IMR-90 (cell line): ENCODE measurements at regions not wholly inside any gene's neighbourhood (a gene's known extent, or its start where the extent isn't known, plus 50 kb on each side); places are given as distances from the start of the nearest gene placed in this dataset.

ENCODE experiments used
- ATAC-seq: fragments of 200-7000 bp; cut with Tn5 transposase; 2 replicates; pipeline ENCODE4 v1.9.1; 2020; ENCODE audit warnings: low read depth, mild to moderate bottlenecking, moderate library complexity
- BruUV-seq: library from RNA; stranded (reverse); fragments of 400-500 nt; replicated peaks from 2 replicates; lab custom pipeline; 2021; lab: Mats Ljungman, UMichigan
- CTCF ChIA-PET: fragments of 300-600 bp; formaldehyde crosslinking; extraction: SDS; loops from one replicate; lab custom pipeline; 2021; ENCODE audit warnings: antibody characterized with exemption; lab: Yijun Ruan, JAX
- POLR2A ChIA-PET: fragments of 300-600 bp; sonication (Branson Sonifier 250); formaldehyde crosslinking; loops from one replicate; lab custom pipeline; 2022; ENCODE audit warnings: antibody characterized with exemption; ENCODE audit not compliant: unreplicated experiment; lab: Charles Lee
- DNase-seq: peaks from one replicate; pipeline ENCODE4 v3.0.0; 2013
- H2AFZ ChIP-seq: replicated peaks from 2 replicates; pipeline ENCODE3; 2013; ENCODE audit warnings: low read length, mild to moderate bottlenecking; ENCODE audit not compliant: poor library complexity
- H2AK5ac ChIP-seq: 2 replicates; pipeline ENCODE4 v1.6.1; 2013; ENCODE audit warnings: low read depth, low read length, inconsistent platforms
- H2AK9ac ChIP-seq: replicated peaks from 2 replicates; pipeline ENCODE3; 2013; ENCODE audit warnings: mild to moderate bottlenecking, low read depth, low read length, moderate library complexity; ENCODE audit not compliant: poor library complexity
- H2BK120ac ChIP-seq: 2 replicates; pipeline ENCODE4 v1.6.1; 2013; ENCODE audit warnings: low read depth, low read length, inconsistent platforms
- H2BK15ac ChIP-seq: 3 replicates; pipeline ENCODE4 v1.6.1; 2013; ENCODE audit warnings: low read depth, low read length, inconsistent platforms
- H2BK20ac ChIP-seq: 2 replicates; pipeline ENCODE4 v1.6.1; 2013; ENCODE audit warnings: low read depth, mild to moderate bottlenecking, inconsistent platforms, low read length, moderate library complexity
- H2BK5ac ChIP-seq: 2 replicates; pipeline ENCODE4 v1.6.1; 2013; ENCODE audit warnings: mild to moderate bottlenecking, low read depth, low read length, inconsistent platforms; ENCODE audit not compliant: poor library complexity, severe bottlenecking
- H3K14ac ChIP-seq: replicated peaks from 2 replicates; pipeline ENCODE4 v1.6.1; 2013; ENCODE audit warnings: low read depth, low read length, inconsistent platforms
- H3K18ac ChIP-seq: 2 replicates; pipeline ENCODE4 v1.6.1; 2013; ENCODE audit warnings: low read depth, low read length, control low read depth
- H3K23ac ChIP-seq: 2 replicates; pipeline ENCODE4 v1.6.1; 2013; ENCODE audit warnings: low read depth, low read length, inconsistent platforms
- H3K27ac ChIP-seq: 2 replicates; pipeline ENCODE4 v1.5.1; 2013; ENCODE audit warnings: mild to moderate bottlenecking, control low read depth, low read length; ENCODE audit not compliant: insufficient read depth
- H3K27me3 ChIP-seq: 2 replicates; pipeline ENCODE4 v1.6.1; 2013; ENCODE audit warnings: low read length; ENCODE audit not compliant: control insufficient read depth, insufficient read depth
- H3K36me3 ChIP-seq: 2 replicates; pipeline ENCODE4 v1.6.1; 2013; ENCODE audit warnings: low read length, mixed read lengths; ENCODE audit not compliant: control insufficient read depth, insufficient read depth
- H3K4ac ChIP-seq: 2 replicates; pipeline ENCODE4 v1.6.1; 2013; ENCODE audit warnings: low read depth, low read length, inconsistent platforms
- H3K4me1 ChIP-seq: 2 replicates; pipeline ENCODE4 v1.6.1; 2013; ENCODE audit warnings: low read length, mixed read lengths; ENCODE audit not compliant: control insufficient read depth, insufficient read depth
- H3K4me2 ChIP-seq: 2 replicates; pipeline ENCODE4 v1.6.1; 2013; ENCODE audit warnings: low read depth, mild to moderate bottlenecking, control low read depth, low read length, moderate library complexity
- H3K4me3 ChIP-seq: 2 replicates; pipeline ENCODE4 v1.5.1; 2013; ENCODE audit warnings: low read depth, mild to moderate bottlenecking, control low read depth, low read length, moderate library complexity; ENCODE audit not compliant: insufficient read depth
- H3K56ac ChIP-seq: 2 replicates; pipeline ENCODE4 v1.6.1; 2013; ENCODE audit warnings: low read length, inconsistent platforms; ENCODE audit not compliant: insufficient read depth; ENCODE audit errors: extremely low read depth
- H3K79me1 ChIP-seq, 2 experiments: 2 replicates each; pipeline ENCODE4 v1.6.1; 2013; ENCODE audit warnings: low read length in 2 of 2, inconsistent platforms in 1 of 2, low read depth in 1 of 2
- H3K9ac ChIP-seq: 2 replicates; pipeline ENCODE4 v1.6.1; 2013; ENCODE audit warnings: low read depth, low read length, control low read depth
- H3K9me1 ChIP-seq: 2 replicates; pipeline ENCODE4 v1.6.1; 2013; ENCODE audit warnings: low read length, inconsistent platforms; ENCODE audit not compliant: insufficient read depth
- H3K9me3 ChIP-seq: 2 replicates; pipeline ENCODE4 v1.6.1; 2013; ENCODE audit warnings: low read length; ENCODE audit not compliant: control insufficient read depth, insufficient read depth
- H4K20me1 ChIP-seq: 2 replicates; pipeline ENCODE4 v1.6.1; 2013; ENCODE audit warnings: low read length, inconsistent platforms; ENCODE audit not compliant: insufficient read depth
- H4K5ac ChIP-seq: 2 replicates; pipeline ENCODE4 v1.6.1; 2013; ENCODE audit warnings: mild to moderate bottlenecking, low read depth, low read length, control low read depth
- H4K8ac ChIP-seq, 2 experiments: 2 replicates each; pipeline ENCODE4 v1.6.1; 2013; ENCODE audit warnings: low read depth in 2 of 2, low read length in 2 of 2, control low read depth in 1 of 2, inconsistent platforms in 1 of 2
- H4K91ac ChIP-seq: 2 replicates; pipeline ENCODE4 v1.6.1; 2013; ENCODE audit warnings: low read depth, low read length, inconsistent platforms; ENCODE audit not compliant: insufficient read depth
- CEBPB ChIP-seq: IDR thresholded peaks from 2 replicates; pipeline ENCODE4 v1.6.1; 2012; ENCODE audit warnings: low read depth, low read length, improper control_type of control experiment
- CHD1 ChIP-seq: IDR thresholded peaks from 2 replicates; pipeline ENCODE4 v1.6.1; 2012; ENCODE audit warnings: low read depth, low read length, improper control_type of control experiment
- CTCF ChIP-seq: conservative IDR thresholded peaks from 2 replicates; pipeline ENCODE4 v1.5.1; 2012; ENCODE audit warnings: mild to moderate bottlenecking, low read depth, low read length, improper control_type of control experiment
- FOS ChIP-seq: fragments of 150-350 bp; IDR thresholded peaks from 2 replicates; pipeline ENCODE4 v1.6.1; 2016; ENCODE audit warnings: low read depth, low read length
- MXI1 ChIP-seq: IDR thresholded peaks from 2 replicates; pipeline ENCODE4 v1.6.1; 2012; ENCODE audit warnings: low read depth, mild to moderate bottlenecking, low read length, moderate library complexity, borderline replicate concordance
- NFE2L2 ChIP-seq: fragments of 150-350 bp; IDR thresholded peaks from 2 replicates; pipeline ENCODE4 v1.6.1; 2016; ENCODE audit warnings: low read depth, mild to moderate bottlenecking, low read length
- POLR2A ChIP-seq: IDR thresholded peaks from 2 replicates; pipeline ENCODE4 v1.6.1; 2012; ENCODE audit warnings: mild to moderate bottlenecking, low read depth, low read length
- RAD21 ChIP-seq: IDR thresholded peaks from 2 replicates; pipeline ENCODE4 v1.6.1; 2012; ENCODE audit warnings: low read length, improper control_type of control experiment
- RCOR1 ChIP-seq: IDR thresholded peaks from 2 replicates; pipeline ENCODE4 v1.6.1; 2012; ENCODE audit warnings: mild to moderate bottlenecking, low read length, improper control_type of control experiment; ENCODE audit not compliant: insufficient replicate concordance
- RFX5 ChIP-seq: IDR thresholded peaks from 2 replicates; pipeline ENCODE4 v1.8.0; 2012; ENCODE audit warnings: low read depth, mild to moderate bottlenecking, low read length, moderate library complexity
- SMC3 ChIP-seq: fragments of 150-350 bp; IDR thresholded peaks from 2 replicates; pipeline ENCODE4 v1.6.1; 2016; ENCODE audit warnings: low read depth, mild to moderate bottlenecking, antibody characterized with exemption, low read length, moderate library complexity
- USF2 ChIP-seq: fragments of 150-350 bp; IDR thresholded peaks from 2 replicates; pipeline ENCODE4 v1.6.1; 2017; ENCODE audit warnings: mild to moderate bottlenecking, antibody characterized with exemption, low read length, low read depth
- WGBS, 2 experiments: methylation state at CpG; one replicate each; pipeline versions ENCODE4 v1.1.5 to v1.1.7; 2013; ENCODE audit warnings: missing lambda C conversion rate in 2 of 2; ENCODE audit not compliant: insufficient read length in 1 of 2; ENCODE audit errors: extremely low coverage in 2 of 2; 5-methylcytosine and 5-hydroxymethylcytosine counted together
- dilution Hi-C: fragments of 300-500 bp; cut with HindIII; formaldehyde crosslinking; loops from one replicate; pipeline ENCODE4 v1.14.3; 2018; ENCODE audit warnings: low sequenced_read_pairs; ENCODE audit not compliant: unreplicated experiment
- in situ Hi-C: fragments of 300-500 bp; cut with MboI; formaldehyde crosslinking; loops from 3 replicates; pipeline ENCODE4 v1.14.3; 2019; ENCODE audit warnings: low sequenced_read_pairs, inconsistent platforms, mixed read lengths
- intact Hi-C: fragments of 100-400 bp; cut with micrococcal nuclease; formaldehyde crosslinking; loops from 2 replicates; pipeline ENCODE4 v1.10.0; 2022
- TF ChIP-seq, protein P1 (sequence below): fragments of 150-350 bp; IDR thresholded peaks from 2 replicates; pipeline ENCODE4 v1.6.1; 2016; ENCODE audit warnings: low read depth, mild to moderate bottlenecking, low read length, moderate library complexity, borderline replicate concordance

DNA sequence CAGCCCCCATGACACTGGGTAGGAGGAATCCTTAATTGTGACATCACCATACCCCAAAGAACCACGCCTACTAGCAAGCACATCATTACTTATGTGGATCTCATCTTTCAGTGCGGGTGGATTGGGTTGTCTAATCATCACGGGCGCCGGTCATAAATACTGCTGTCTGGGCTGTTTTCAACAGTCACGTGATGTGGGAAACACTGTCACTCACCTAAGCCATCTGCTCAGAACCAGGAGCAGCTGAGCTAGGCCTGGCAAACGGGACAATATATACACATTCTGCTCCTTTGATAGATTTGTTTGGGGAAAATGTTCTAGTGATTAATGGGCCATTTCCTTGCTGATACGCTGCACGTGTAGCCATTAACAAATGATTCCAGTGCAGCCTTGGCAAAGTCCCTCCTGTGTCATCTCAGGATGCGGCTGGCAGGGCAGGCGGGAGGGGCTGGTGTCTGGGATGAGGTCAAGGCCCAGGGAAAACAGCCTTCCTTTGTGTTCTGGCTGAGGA lies 145.9 kb upstream of the COPS8 start:
- DNase-seq, result no peak
- Histone ChIP-seq H3K9ac (no peak overlapping the region), H4K8ac (no peak overlapping the region), H2AK5ac (no peak overlapping the region), H3K18ac (no peak overlapping the region), H3K9me1 (no peaks in the 10 kb centered on the region), H2BK5ac (no peak overlapping the region), H2BK20ac (no peak overlapping the region), H2BK15ac (no peak overlapping the region), H4K20me1 (no peaks in the 10 kb centered on the region), H3K14ac (no peak overlapping the region), H4K91ac (no peak overlapping the region), H3K79me1 (no peaks in the 10 kb centered on the region), H3K56ac (no peak overlapping the region), H2AFZ (no peak overlapping the region), H2AK9ac (no peak overlapping the region), H4K5ac (no peak overlapping the region), H3K36me3 (no peaks in the 10 kb centered on the region), H3K4ac (no peak overlapping the region), H3K4me3 (no peak overlapping the region), H3K4me1 (no peaks in the 10 kb centered on the region), H3K4me2 (no peak overlapping the region), H3K27ac (no peak overlapping the region), H3K23ac (no peak overlapping the region), H2BK120ac (no peak overlapping the region), H3K9me3 (no peaks in the 10 kb centered on the region), H3K27me3 (peaks cover 11% of the 10 kb centered on the region)
- dilution Hi-C loops, result no loop called here
- no TSS peak for BruUV-seq
- WGBS, 2 experiments, result 0% methylated on average over 1 of the region's 11 CpGs; no CpG with 5 or more reads in 1 of the 2 experiments
- intact Hi-C loops, result no loop called here
- ATAC-seq, result no peak
- ChIA-PET POLR2A (no interaction called here), CTCF (no interaction called here)
- in situ Hi-C loops, result no loop called here
- TF ChIP-seq POLR2A (no peak), RAD21 (no peak), USF2 (no peak), MXI1 (no peak), CHD1 (no peak), SMC3 (no peak), CEBPB (no peak), RFX5 (no peak), NFE2L2 (no peak), RCOR1 (no peak), CTCF (no peak), FOS (no peak)
- TF ChIP-seq, protein P1, sequence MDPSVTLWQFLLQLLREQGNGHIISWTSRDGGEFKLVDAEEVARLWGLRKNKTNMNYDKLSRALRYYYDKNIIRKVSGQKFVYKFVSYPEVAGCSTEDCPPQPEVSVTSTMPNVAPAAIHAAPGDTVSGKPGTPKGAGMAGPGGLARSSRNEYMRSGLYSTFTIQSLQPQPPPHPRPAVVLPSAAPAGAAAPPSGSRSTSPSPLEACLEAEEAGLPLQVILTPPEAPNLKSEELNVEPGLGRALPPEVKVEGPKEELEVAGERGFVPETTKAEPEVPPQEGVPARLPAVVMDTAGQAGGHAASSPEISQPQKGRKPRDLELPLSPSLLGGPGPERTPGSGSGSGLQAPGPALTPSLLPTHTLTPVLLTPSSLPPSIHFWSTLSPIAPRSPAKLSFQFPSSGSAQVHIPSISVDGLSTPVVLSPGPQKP, result no peak
